Stimulated activated CD4-positive, alpha-beta T cell treated with anti-CD3 and anti-CD28 coated beads, Interleukin-2, amount 100 ng/mL, for 24 hours (primary cell): ENCODE measurements at regions not wholly inside any gene's neighbourhood (a gene's known extent, or its start where the extent isn't known, plus 50 kb on each side); places are given as distances from the start of the nearest gene placed in this dataset.

ENCODE experiments used
- DNase-seq, 2 donors: peaks; one replicate each; pipeline ENCODE4 v3.0.0-alpha.2; 2020

- no peak for DNase-seq
Measured at GRCh38 chr4:114472269-114473032, 126.2 kb upstream of the UGT8 start.

- DNase-seq: no peak
Measured at GRCh38 chr4:114474188-114474800, 124.3 kb upstream of the UGT8 start.

- no peak for DNase-seq
Measured at GRCh38 chr4:114476310-114476709, 122.3 kb upstream of the UGT8 start.

GRCh38 chr4:114479595-114479994, 119.0 kb upstream of the UGT8 start:
- no peak for DNase-seq

GRCh38 chr4:114481856-114482255, 116.8 kb upstream of the UGT8 start:
- DNase-seq: no peak

GRCh38 chr4:114487101-114487500, 111.5 kb upstream of the UGT8 start:
- DNase-seq: no peak

GRCh38 chr4:114488301-114488982, 110.2 kb upstream of the UGT8 start:
- DNase-seq: no peak

GRCh38 chr4:114494246-114494803, 104.3 kb upstream of the UGT8 start:
- no peak for DNase-seq

- DNase-seq: no peak
Measured at GRCh38 chr4:114495471-114495928, 103.1 kb upstream of the UGT8 start.

GRCh38 chr4:114497116-114497515, 101.5 kb upstream of the UGT8 start:
- no peak for DNase-seq

- DNase-seq: no peak
Measured at GRCh38 chr4:114509340-114509739, 89.3 kb upstream of the UGT8 start.

GRCh38 chr4:114512595-114513295, 85.9 kb upstream of the UGT8 start:
- DNase-seq: no peak

GRCh38 chr4:114519368-114519767, 79.2 kb upstream of the UGT8 start:
- DNase-seq: no peak

- DNase-seq: no peak
Measured at GRCh38 chr4:114527170-114527569, 71.4 kb upstream of the UGT8 start.

- DNase-seq: no peak
Measured at GRCh38 chr4:114527637-114528036, 71.0 kb upstream of the UGT8 start.

GRCh38 chr4:114535725-114536124, 62.9 kb upstream of the UGT8 start:
- DNase-seq: no peak

GRCh38 chr4:114537352-114537751, 61.3 kb upstream of the UGT8 start:
- DNase-seq: no peak

GRCh38 chr4:114538012-114538617, 60.5 kb upstream of the UGT8 start:
- no peak for DNase-seq

- no peak for DNase-seq
Measured at GRCh38 chr4:114539985-114540384, 58.6 kb upstream of the UGT8 start.

GRCh38 chr4:114547340-114548134, 51.1 kb upstream of the UGT8 start:
- no peak for DNase-seq
